NCI-H2029 treated with DMSO at 0.1 percent for 48 hours (cell line): ENCODE measurements at regions not wholly inside any gene's neighbourhood (a gene's known extent, or its start where the extent isn't known, plus 50 kb on each side); places are given as distances from the start of the nearest gene placed in this dataset.
"Not testable (repeated sequence)": the region's sequence is repeated elsewhere in the genome, so short reads cannot be mapped to it uniquely, and the experiment has no call there.

Experiments
- DNase-seq: peaks from one replicate; lab custom pipeline; 2025; lab: John Stamatoyannopoulos, UW

DNA sequence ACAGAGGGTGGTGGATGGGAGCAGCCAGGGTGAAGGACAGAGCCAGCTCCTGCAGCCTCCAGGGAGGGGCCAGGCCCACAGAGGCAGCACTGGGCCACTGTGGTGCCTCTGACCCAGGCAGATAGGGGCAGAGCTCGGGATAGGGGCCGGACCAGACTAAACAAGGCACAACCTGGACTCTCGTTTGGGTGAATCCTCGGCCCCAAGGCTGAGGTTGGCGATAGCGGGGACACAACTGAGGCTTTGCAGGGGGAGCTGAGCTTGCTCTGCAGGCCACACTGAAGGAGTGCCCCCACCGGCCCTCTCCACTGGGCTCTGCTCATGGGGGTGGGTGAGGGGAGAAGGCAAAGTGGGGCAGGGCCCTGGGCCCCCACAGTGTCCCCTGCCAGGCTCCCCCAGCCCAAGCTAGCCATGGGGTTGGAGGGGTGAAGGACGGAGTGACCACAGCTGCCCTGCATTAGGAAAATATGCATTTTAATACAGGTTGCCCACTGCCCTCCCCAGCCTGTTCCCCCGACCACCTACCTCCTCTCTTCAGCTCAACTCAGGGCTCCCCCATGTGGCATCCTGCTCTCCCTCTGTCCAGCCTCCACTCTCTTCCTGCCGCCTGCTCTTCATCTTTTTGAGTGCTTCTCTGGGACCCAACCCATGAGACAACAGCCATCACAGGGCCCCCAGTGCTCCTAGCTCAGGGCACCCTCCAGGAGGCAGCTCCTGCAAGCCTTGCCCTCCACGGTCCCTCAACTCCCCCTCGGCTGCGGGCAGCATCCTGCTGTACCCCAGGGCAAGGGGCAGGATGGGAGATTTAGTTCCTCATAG lies 152.8 kb downstream of the INHBB start:
- no peak for DNase-seq

- DNase-seq: no peak
Measured at GRCh38 chr2:120499784-120500495, 154.0 kb downstream of the INHBB start.

GRCh38 chr2:120501591-120501990 lies 155.7 kb downstream of the INHBB start:
- no peak for DNase-seq

DNA sequence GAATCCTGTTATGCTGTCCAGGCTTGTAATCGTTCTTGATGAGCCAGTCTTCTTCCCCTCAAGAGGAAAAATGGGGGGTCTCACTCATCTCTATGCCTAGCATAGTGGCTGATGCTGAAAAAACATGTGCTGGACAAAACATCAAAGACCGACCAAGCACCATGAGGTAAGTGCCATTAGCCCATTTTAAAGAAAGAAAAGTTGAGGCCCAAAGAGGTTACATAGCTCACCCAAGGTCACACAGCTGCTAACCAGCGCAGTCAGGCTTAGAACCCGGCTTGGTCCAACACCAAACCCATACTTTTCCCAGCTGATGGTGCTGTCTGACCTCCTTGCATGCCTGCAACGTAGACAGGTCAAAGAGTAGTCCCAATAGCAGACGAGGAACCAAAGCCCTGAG lies 156.4 kb downstream of the INHBB start:
- DNase-seq: no peak

- no peak for DNase-seq
Measured at GRCh38 chr2:120502761-120503160, 156.8 kb downstream of the INHBB start.

- no peak for DNase-seq
Measured at GRCh38 chr2:120503206-120503792, 157.4 kb downstream of the INHBB start.

- no peak for DNase-seq
Measured at GRCh38 chr2:120503793-120504571, 158.0 kb downstream of the INHBB start.

DNA sequence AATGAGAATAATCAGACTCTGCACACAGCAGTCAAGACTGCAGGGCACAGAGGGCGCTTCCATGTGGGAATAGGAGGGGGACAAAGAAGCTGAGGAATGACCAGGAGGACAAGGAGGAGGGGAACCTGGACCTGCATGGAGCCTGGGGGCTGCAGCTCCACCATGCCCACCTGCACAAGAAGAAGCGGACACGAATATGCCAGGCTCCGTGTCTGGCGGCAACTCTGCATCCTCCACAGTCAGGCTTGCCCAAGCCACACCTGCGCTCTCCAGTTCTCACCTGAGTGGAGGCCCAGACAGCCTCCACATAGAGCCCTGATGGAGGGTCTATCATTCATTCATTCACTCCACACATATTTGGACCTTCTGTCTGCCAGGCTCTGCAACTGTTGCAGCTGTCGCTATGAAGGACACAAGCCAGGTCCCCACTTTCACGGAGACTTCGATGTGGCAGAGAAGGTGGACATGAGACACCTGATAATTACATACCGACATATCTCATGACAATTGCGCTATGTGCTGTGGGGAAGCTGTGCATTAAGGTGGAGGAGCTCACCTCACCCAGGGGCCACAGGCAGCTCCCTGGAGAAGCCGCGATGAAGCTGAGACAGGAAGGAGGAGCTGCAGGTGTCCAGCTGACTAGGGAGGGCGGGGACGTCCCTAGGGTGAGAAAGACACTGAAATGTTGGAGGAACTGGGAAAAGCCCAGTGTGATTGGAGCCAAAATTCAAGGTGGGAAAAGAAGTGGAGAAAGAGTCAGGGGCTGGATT lies 159.2 kb downstream of the INHBB start:
- no peak for DNase-seq

GRCh38 chr2:120508567-120509041 lies 162.7 kb downstream of the INHBB start:
- no peak for DNase-seq

DNA sequence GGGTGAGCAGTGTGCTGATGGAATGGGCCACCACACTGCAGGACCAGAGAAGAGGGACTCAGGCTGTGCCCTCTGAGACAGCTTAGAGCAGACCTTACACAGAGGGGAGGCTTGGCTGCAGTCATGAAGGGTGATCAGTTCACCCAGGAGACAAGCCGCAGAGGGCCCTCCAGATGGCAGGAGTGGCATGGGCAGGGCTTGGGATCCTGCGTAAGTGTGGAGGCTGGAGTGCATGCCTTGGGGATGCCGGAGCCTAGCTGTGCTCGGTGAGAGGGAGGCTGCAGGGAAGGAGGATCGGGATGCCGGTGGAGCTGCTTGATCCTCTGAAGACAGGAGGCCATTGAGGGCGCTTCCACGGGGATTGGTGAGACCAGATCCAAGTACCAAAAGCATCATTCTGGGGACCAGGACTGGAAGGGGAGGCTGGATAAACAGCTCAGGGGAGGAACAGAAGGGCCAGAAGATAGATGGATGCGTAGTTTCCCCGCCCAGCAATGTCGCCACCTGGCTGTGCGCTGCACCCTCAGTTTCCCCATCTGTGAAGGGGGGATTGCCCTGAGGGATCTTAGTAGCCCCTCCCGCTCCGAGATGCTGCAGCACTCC lies 163.4 kb downstream of the INHBB start:
- DNase-seq: no peak

- DNase-seq: no peak
Measured at GRCh38 chr2:120509991-120510735, 164.2 kb downstream of the INHBB start.

DNA sequence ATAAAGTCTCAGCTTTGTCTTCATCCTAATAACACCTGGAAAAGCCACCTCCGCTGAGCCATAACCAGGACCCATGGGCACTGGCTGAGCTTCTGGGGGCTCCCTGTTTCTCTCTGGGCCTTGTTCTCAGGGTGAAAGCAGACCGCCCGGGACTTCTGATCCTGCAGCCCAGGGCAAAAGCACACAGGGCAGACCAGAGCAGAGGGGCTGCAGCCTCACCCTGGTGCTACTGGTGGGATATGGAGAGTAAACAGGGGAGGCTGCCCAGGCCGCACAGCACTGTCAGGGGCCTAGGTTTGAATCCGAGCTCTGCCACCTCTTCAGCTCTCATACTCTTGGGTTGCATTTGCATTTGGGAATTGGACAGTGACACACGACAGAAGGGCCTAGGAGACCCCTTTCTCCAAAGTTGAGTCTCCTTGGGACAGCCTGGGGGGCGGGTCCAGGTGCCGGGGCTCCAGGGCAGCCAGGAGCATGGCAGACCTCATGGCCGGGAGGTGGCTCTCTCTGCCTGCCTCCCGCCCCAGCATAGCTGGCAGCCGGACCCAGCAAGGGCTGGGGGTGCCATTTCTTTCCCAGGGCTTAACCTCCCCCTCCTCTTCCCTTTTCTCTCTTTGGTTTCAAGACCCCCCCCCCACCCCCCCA lies 164.9 kb downstream of the INHBB start:
- no peak for DNase-seq

GRCh38 chr2:120511536-120511935 lies 165.6 kb downstream of the INHBB start:
- no peak for DNase-seq

- no peak for DNase-seq
Measured at GRCh38 chr2:120511947-120512710, 166.2 kb downstream of the INHBB start.

DNA sequence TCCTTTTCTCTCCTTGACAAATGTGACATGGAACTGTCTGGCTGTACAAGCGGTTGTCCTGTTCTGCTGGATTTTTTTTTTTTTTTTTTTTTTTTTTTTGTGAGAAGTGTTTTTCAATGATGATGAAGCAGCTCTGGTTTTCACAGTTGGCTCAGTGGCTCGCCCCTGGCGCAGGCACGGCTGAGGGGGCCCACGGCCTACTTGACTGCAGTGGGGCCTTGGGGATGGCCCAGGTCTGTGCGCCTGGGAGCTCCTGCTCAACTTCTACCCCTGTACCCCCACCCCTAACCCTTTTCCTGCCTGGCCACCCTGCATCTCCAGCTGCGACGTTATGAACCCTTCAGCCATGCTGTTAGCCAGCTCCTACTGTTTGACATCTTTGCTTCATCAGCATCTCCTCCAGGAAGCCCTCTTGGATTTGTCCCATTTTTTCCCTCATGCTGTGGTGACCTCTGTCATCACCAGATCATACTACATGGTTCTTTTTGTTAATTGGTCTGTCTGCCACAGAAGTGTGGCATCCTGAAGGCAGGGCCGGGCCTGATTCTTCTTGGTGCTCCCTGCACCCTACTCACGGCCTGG lies 167.9 kb downstream of the INHBB start:
- DNase-seq: no peak

DNA sequence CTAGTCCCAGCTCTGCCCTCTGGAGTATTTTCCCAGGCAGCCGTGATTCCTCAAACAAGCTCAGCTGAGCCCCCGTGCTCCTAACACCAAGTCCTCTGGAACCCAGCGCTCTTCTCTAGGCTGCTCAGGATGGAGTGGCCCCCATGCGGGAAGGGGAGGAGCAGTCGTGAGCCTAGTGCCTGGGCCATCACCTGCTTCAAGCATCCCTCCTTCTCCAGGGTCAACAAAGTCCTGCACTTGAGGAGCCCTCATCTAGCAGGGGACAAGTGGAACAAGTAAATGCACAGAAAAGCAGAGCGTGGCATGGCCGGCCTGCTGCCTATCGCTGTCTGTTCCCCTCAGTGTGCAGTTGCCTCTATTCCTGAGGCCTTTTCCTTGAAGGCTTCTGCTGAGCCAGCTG lies 168.6 kb downstream of the INHBB start:
- no peak for DNase-seq

- DNase-seq: not testable (repeated sequence)
Measured at GRCh38 chr2:120515066-120515758, 169.3 kb downstream of the INHBB start.
